Fibroblast of pulmonary artery (primary cell): ENCODE measurements at regions not wholly inside any gene's neighbourhood (a gene's known extent, or its start where the extent isn't known, plus 50 kb on each side); places are given as distances from the start of the nearest gene placed in this dataset.

ENCODE experiments used
- DNase-seq: peaks from one replicate; pipeline ENCODE4 v3.0.0-alpha.2; 2010; ENCODE audit warnings: low read depth
- H3K4me3 ChIP-seq: replicated peaks from 2 replicates; pipeline ENCODE4 v1.5.1; 2011; ENCODE audit warnings: low read depth, mild to moderate bottlenecking, control low read depth, low read length, moderate library complexity
- TF ChIP-seq, protein P1 (sequence below): IDR thresholded peaks from 2 replicates; pipeline ENCODE4 v1.5.1; 2011; ENCODE audit warnings: mild to moderate bottlenecking, control low read depth, low read length, inconsistent platforms; ENCODE audit errors: missing control alignments

- H3K4me3 ChIP-seq: no peak overlapping the region
- peak; percentile 13 for DNase-seq
- TF ChIP-seq, protein P1, sequence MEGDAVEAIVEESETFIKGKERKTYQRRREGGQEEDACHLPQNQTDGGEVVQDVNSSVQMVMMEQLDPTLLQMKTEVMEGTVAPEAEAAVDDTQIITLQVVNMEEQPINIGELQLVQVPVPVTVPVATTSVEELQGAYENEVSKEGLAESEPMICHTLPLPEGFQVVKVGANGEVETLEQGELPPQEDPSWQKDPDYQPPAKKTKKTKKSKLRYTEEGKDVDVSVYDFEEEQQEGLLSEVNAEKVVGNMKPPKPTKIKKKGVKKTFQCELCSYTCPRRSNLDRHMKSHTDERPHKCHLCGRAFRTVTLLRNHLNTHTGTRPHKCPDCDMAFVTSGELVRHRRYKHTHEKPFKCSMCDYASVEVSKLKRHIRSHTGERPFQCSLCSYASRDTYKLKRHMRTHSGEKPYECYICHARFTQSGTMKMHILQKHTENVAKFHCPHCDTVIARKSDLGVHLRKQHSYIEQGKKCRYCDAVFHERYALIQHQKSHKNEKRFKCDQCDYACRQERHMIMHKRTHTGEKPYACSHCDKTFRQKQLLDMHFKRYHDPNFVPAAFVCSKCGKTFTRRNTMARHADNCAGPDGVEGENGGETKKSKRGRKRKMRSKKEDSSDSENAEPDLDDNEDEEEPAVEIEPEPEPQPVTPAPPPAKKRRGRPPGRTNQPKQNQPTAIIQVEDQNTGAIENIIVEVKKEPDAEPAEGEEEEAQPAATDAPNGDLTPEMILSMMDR: no peak
Observed at GRCh38 chr15:63449731-63450130, 54.7 kb upstream of the USP3 start.

- TF ChIP-seq, protein P1: no peak
- no peak overlapping the region for H3K4me3 ChIP-seq
- DNase-seq: no peak
Observed at GRCh38 chr15:63450884-63451225, 53.5 kb upstream of the USP3 start.

DNA sequence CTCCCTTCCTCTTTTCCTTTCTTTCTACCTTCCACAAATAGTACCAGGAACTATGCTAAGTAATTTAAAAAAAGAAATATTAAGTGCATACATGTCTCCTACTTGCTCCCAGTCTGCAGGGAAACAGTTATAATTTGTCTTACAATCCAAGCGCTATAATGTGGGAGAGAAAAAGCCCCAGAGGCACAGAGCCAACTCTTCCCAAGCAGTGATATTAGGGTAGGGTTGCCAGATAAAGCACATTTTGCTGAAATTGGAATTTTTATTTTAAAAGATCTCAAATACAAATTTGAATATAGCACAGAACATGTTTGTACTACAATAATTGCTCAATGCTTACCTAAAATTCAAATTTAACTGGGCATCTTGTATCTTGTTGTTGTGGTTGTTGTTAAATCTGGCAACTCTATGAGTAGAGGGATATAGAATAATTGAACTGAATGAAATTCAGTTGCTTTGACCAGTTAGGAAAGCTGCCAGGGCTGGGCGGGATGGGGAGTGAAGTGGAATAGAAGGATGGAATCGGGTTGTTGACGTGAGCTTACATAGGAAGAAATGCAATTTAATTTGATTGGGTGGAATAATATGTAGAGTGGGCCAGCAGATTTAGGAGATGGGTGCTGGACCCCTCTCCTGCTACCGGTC, 52.6 kb upstream of the USP3 start:
- H3K4me3 ChIP-seq: no peak overlapping the region
- no peak for DNase-seq
- TF ChIP-seq, protein P1: no peak

DNA sequence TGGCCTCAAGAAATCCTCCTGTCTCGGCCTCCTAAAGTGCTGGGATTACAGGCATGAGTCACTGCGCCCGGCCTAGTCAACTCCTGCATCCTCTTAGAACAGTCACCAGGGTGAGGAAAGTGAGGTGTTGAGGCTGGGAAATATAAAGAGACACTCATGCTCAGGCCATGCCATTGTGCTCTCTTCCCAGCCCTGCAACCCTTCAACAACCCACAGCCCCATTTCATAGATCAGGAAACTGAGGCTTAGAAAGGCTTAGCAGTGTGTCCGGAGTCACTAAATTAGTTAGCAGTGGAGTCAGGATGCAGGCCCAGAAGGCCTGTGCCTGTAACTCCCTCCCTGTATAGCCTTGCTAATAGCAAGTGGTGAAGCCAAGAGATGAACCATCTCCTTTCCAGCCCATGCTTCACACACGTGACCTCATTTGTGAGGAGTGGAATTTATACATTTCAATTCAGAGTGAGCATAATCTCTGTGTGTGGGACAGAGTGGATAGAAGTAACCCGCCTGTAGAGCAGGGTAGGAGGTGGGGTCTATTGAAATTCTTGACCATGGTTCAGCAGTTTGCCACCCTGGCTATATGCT, 51.7 kb upstream of the USP3 start:
- TF ChIP-seq, protein P1: no peak
- no peak for DNase-seq
- no peak overlapping the region for H3K4me3 ChIP-seq

GRCh38 chr15:63453186-63453905, 51.0 kb upstream of the USP3 start:
- no peak for DNase-seq
- H3K4me3 ChIP-seq: no peak overlapping the region
- TF ChIP-seq, protein P1: no peak

- no peak overlapping the region for H3K4me3 ChIP-seq
- TF ChIP-seq, protein P1: no peak
- DNase-seq: no peak
Observed at GRCh38 chr15:63454503-63455211, 49.7 kb upstream of the USP3 start.
